ENCODE measurements at regions not wholly inside any gene's neighbourhood (a gene's known extent, or its start where the extent isn't known, plus 50 kb on each side); places are given as distances from the start of the nearest gene placed in this dataset.

GRCh38 chr4:24675721-24676389, 91.5 kb upstream of the DHX15 start:
- no peak for TF ChIP-seq CTCF (conservative IDR thresholded peaks at IDR 0.05; ENCODE audit: low read depth, low read length)
- TF ChIP-seq EZH2 (IDR thresholded peaks at IDR 0.05; ENCODE audit: low read length, unreplicated experiment) = no peak

Data from PC-3 (cell line).